Embryonic facial prominence (tissue), 1 donor: ENCODE measurements at regions not wholly inside any gene's neighbourhood (a gene's known extent, or its start where the extent isn't known, plus 50 kb on each side); places are given as distances from the start of the nearest gene placed in this dataset.
"Not testable (repeated sequence)": the region's sequence is repeated elsewhere in the genome, so short reads cannot be mapped to it uniquely, and the experiment has no call there.

Experiments
- DNase-seq: peaks from one replicate; pipeline ENCODE4 v3.0.0-alpha.2; 2016; ENCODE audit errors: extremely low spot score

DNA sequence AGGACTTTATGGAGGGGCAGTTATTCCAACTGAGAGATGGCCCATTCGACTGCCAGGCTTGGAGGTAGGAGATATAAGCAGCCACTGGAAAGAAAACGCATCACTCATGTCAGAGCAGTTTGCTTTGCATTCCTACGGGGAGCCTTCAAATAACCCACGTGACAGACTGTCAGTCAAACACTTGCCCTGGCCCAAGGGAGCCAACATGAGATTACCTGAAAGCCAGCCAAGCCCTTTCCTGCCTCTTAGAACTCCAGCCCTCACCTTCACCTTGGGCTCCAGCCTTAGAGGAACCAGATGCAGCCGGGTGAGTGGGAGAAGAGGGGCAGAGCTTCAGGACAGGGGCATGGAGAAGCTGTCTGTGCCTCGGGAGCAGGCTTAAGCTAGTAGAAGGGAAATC, 95.3 kb upstream of the CXCL13 start:
- DNase-seq, result no peak

DNA sequence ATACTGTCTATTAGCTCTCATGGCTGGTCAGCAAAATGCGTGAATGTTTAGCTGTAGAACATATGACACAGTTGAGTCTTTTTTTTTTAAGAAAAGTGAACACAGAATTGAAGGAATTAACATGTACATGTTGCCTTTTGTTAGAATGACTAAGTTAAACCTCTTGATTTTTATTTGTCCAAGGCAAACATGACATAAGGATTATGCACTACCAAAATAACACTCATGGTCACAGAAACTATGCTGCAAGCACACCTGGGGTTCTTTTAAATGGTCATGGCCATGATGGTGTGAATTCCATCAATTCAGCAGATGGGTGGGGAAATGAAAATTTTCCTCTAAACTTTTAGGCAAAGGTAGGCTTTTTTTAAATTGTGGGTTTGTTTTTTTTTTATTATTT, 80.1 kb upstream of the CXCL13 start:
- DNase-seq, result no peak

GRCh38 chr4:77527900-77528299, 77.7 kb upstream of the CXCL13 start:
- not testable (repeated sequence) for DNase-seq

DNA sequence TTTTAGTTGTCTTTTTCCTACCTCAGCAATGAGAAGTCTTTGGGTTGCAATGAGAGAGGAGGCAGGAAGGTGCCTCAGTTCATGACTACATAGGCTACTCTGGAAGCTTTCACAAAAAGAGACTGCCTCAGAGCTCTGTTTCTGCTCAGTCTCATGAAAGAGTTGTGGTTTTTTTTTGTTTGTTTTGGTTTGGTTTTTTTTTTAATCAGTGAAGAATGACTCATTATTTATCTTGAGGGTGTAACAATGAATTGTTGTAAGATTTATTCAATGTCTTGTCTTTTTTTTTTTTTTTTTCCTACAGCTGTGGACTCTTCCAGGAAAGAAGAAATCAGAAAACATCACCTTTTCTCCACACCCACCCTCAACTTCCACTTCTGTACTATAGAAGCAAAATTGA, 67.5 kb upstream of the CXCL13 start:
- no peak for DNase-seq

GRCh38 chr4:77538574-77539157, 67.0 kb upstream of the CXCL13 start:
- no peak for DNase-seq
